A549 (cell line): ENCODE measurements at regions not wholly inside any gene's neighbourhood (a gene's known extent, or its start where the extent isn't known, plus 50 kb on each side); places are given as distances from the start of the nearest gene placed in this dataset.
"Not testable (repeated sequence)": the region's sequence is repeated elsewhere in the genome, so short reads cannot be mapped to it uniquely, and the experiment has no call there.

Experiments
- EP300 ChIP-seq, 2 experiments: fragments of >200 bp; sonication (Bioruptor Twin); formaldehyde crosslinking; IDR thresholded peaks; 2 replicates in 1 of 2; 3 replicates in 1 of 2; pipeline ENCODE4 v1.6.1; 2016 to 2017
- ESRRA ChIP-seq: fragments of 150-350 bp; IDR thresholded peaks from 2 replicates; pipeline ENCODE4 v1.6.1; 2014; ENCODE audit warnings: mild to moderate bottlenecking, low read length, borderline replicate concordance
- HOXA7 ChIP-seq: fragments of 250-450 bp; sonication (Bioruptor Pico); IDR thresholded peaks from 2 replicates; pipeline ENCODE4 v1.5.0; 2020; ENCODE audit warnings: mild to moderate bottlenecking, moderate library complexity
- PHF8 ChIP-seq: fragments of 200-600 bp; sonication (generic); IDR thresholded peaks from 2 replicates; pipeline ENCODE4 v1.6.1; 2016; ENCODE audit warnings: low read depth, mild to moderate bottlenecking, antibody characterized with exemption, moderate library complexity, borderline replicate concordance
- RAD21 ChIP-seq, 2 experiments: fragments of >200 bp in 1 of 2; sonication (Bioruptor Twin) in 1 of 2; formaldehyde crosslinking in 1 of 2; IDR thresholded peaks in 1 of 2; conservative IDR thresholded peaks in 1 of 2; 2 replicates in 1 of 2; 3 replicates in 1 of 2; pipeline ENCODE4 v1.6.1; 2012 to 2018; ENCODE audit warnings: inconsistent platforms in 1 of 2

- TF ChIP-seq HOXA7 (CRISPR knock-in tag); PHF8; EP300 (IDR thresholded peaks at IDR 0.05); ESRRA; RAD21 (conservative IDR thresholded peaks at IDR 0.05 in 1 of 2, IDR thresholded peaks at IDR 0.05 in 1 of 2): not testable (repeated sequence)
These were observed 417.9 kb upstream of the ZNF722 start for GRCh38 chr7:63580536-63581300.
